ENCODE measurements at regions not wholly inside any gene's neighbourhood (a gene's known extent, or its start where the extent isn't known, plus 50 kb on each side); places are given as distances from the start of the nearest gene placed in this dataset.

DNA sequence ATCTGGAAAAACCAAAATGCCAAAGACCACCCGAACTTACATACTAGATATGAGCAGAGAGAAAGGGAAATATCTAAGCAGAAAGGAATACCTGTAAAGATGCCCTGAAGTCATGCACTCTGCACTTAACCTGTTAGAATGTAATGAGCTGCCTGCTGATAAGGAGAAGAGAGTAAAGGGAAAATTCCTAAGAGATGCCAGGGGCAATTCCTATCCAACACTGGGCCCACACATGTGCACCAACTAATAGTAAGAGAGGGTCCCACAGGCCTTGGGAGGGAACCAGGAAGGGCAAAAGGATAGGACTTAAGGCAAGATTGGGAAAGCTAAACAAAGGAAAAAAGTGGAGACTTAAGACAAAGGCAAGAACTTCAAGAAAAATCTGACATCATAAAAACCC is 189.5 kb downstream of the NSUN3 start:
- 78 to 85% methylated on average over 1 of the region's 1 CpG for WGBS, 2 donors
- intact Hi-C loops (cut with DNase I) = no loop called here

DNA sequence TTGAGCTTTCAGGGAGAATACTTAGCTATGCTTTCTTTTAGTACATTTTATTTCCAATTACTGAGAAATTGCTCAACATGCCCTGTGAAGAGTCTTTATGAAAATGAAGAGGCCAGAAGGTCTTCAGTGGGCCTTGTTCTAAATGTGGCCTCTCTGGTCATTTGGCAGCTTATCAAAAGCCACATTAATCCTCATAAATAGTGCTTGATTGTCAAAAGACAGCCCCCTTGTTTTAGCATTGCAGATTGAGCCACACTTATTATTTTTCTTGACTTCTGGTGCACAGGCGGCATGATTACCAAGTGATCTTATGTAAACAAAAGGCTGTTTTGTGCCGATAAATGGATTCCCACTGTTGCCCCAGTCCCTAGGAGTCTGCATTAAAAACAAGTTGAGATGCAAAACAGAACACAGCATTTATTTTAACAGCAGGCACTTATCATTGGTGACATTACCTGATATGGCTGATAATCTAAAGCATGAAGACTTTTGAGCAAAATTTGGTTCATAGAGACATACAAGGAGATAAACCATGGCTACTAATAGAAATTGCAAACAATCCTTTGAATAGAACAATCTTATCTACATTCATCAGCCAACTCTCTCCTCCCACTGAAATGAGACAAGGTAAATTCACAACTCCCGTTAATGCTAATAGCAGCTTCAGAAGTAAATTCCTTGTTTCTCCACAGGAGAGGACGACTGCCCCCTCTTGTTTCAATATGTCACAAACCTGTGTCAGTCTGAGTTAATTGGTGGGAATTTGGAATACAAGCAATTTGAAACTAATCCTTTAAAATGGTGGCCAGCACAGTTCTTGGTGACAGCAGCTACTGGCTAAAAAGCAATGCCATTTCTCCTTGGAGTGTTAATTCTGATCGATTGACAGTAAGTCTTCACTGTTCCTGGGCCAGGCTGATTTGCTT is 194.3 kb downstream of the NSUN3 start:
- Histone ChIP-seq H3K9me3 (no peaks in the 10 kb centered on the region), H3K4me1 (no peaks in the 10 kb centered on the region), H3K36me3 (no peaks in the 10 kb centered on the region), H3K27me3 (no peaks in the 10 kb centered on the region), H3K27ac (no peak overlapping the region), H3K4me3 (replicated peaks in 1 of 3) (no peak overlapping the region)
- WGBS, 2 donors = 52 to 53% methylated on average over 5 of the region's 5 CpGs
- TF ChIP-seq POLR2A (IDR thresholded peaks at IDR 0.05) = no peak
- TF ChIP-seq, protein P1, sequence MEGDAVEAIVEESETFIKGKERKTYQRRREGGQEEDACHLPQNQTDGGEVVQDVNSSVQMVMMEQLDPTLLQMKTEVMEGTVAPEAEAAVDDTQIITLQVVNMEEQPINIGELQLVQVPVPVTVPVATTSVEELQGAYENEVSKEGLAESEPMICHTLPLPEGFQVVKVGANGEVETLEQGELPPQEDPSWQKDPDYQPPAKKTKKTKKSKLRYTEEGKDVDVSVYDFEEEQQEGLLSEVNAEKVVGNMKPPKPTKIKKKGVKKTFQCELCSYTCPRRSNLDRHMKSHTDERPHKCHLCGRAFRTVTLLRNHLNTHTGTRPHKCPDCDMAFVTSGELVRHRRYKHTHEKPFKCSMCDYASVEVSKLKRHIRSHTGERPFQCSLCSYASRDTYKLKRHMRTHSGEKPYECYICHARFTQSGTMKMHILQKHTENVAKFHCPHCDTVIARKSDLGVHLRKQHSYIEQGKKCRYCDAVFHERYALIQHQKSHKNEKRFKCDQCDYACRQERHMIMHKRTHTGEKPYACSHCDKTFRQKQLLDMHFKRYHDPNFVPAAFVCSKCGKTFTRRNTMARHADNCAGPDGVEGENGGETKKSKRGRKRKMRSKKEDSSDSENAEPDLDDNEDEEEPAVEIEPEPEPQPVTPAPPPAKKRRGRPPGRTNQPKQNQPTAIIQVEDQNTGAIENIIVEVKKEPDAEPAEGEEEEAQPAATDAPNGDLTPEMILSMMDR (IDR thresholded peaks at IDR 0.05) = no peak
- DNase-seq = no peak
- intact Hi-C loops (cut with DNase I) = no loop called here

More for the DNA sequence above, 189.5 kb downstream of the NSUN3 start:
- no peak for DNase-seq
- no peaks in the 10 kb centered on the region for H3K4me1 ChIP-seq
- H3K4me3 ChIP-seq (replicated peaks in 1 of 3) = no peak overlapping the region
- H3K27ac ChIP-seq = no peak overlapping the region
- H3K9me3 ChIP-seq = no peaks in the 10 kb centered on the region
- no peak for TF ChIP-seq POLR2A (IDR thresholded peaks at IDR 0.05)
- TF ChIP-seq, protein P1 (IDR thresholded peaks at IDR 0.05) = no peak
- no peaks in the 10 kb centered on the region for H3K27me3 ChIP-seq
- H3K36me3 ChIP-seq = no peaks in the 10 kb centered on the region

DNA sequence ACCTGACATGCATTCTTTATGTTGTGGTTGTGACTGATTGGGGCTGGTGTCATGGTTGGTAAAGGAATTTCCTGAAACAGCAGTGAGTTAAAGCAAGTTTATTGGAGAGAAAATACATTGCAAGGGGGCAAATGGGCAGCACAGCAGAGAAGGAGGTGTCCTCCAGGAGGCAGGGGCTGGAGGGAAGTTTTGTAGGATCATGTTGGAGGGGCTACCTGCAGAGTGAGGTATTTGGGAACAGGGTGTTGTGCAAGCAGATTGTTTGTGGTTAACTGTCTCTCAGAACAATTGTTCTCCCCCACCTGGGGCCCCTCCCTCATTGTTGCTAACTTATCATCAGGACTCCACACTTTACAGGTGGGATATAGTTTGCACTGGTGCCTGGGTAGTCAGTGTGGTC is 196.0 kb downstream of the NSUN3 start:
- intact Hi-C loops (cut with DNase I) = no loop called here
- H3K9me3 ChIP-seq = no peaks in the 10 kb centered on the region
- H3K36me3 ChIP-seq = no peaks in the 10 kb centered on the region
- no peak for DNase-seq
- no peak overlapping the region for H3K4me3 ChIP-seq (replicated peaks in 1 of 3)
- H3K4me1 ChIP-seq = no peaks in the 10 kb centered on the region
- no peaks in the 10 kb centered on the region for H3K27me3 ChIP-seq
- no peak overlapping the region for H3K27ac ChIP-seq
- TF ChIP-seq POLR2A (IDR thresholded peaks at IDR 0.05) = no peak
- TF ChIP-seq, protein P1 (IDR thresholded peaks at IDR 0.05) = no peak

DNA sequence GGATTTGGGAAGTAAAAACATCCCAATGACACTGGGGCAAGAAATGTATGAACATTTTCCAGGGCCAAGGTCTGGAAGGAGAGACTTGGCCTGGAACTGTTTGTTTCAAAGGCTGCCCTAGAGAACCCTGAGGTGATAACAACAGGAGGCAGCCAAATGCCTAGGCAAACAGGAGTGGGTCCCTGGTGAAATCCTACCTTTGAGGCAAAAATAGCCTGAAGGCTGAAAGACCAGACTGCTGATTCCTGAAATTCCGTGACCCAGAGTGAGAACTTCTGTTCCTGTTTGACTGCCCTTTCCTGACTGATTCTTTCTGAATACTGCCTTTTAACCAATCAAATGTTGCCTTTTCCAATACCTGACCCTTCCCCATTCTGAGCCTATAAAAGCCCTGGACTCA is 196.4 kb downstream of the NSUN3 start:
- TF ChIP-seq POLR2A (IDR thresholded peaks at IDR 0.05) = no peak
- TF ChIP-seq, protein P1 (IDR thresholded peaks at IDR 0.05) = no peak
- Histone ChIP-seq H3K9me3 (no peaks in the 10 kb centered on the region), H3K27ac (no peak overlapping the region), H3K36me3 (no peaks in the 10 kb centered on the region), H3K4me3 (replicated peaks in 1 of 3) (no peak overlapping the region), H3K4me1 (no peaks in the 10 kb centered on the region), H3K27me3 (no peaks in the 10 kb centered on the region)
- intact Hi-C loops (cut with DNase I) = no loop called here
- DNase-seq = no peak
- WGBS, 2 donors = 69 to 89% methylated on average over 1 of the region's 1 CpG

DNA sequence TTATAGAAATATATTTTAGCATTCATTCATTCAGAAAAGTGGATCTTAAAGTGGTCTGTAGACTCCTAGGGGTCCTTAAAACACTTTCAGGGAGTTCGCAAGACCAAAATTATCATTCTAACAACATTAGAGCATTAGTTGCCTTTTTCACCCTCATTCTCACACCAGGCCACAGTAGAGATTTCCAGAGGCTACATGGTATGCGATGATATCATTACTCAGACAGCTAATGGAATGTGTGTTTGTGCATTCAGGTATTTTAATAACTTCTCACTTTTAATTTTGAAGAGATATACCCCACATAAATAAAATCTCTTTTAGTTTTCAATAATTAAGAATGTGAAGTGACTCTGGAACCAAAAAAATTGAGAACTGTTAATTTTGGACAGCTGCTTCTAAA is 206.9 kb downstream of the NSUN3 start:
- H3K27me3 ChIP-seq = no peaks in the 10 kb centered on the region
- no peaks in the 10 kb centered on the region for H3K36me3 ChIP-seq
- no peak for DNase-seq
- no peak overlapping the region for H3K4me3 ChIP-seq (replicated peaks in 1 of 3)
- no peak overlapping the region for H3K27ac ChIP-seq
- intact Hi-C loops (cut with DNase I) = no loop called here
- 93 to 96% methylated on average over 2 of the region's 2 CpGs for WGBS, 2 donors
- no peak for TF ChIP-seq POLR2A (IDR thresholded peaks at IDR 0.05)
- TF ChIP-seq, protein P1 (IDR thresholded peaks at IDR 0.05) = no peak
- no peaks in the 10 kb centered on the region for H3K9me3 ChIP-seq
- no peaks in the 10 kb centered on the region for H3K4me1 ChIP-seq
